ENCODE measurements at regions not wholly inside any gene's neighbourhood (a gene's known extent, or its start where the extent isn't known, plus 50 kb on each side); places are given as distances from the start of the nearest gene placed in this dataset.

DNA sequence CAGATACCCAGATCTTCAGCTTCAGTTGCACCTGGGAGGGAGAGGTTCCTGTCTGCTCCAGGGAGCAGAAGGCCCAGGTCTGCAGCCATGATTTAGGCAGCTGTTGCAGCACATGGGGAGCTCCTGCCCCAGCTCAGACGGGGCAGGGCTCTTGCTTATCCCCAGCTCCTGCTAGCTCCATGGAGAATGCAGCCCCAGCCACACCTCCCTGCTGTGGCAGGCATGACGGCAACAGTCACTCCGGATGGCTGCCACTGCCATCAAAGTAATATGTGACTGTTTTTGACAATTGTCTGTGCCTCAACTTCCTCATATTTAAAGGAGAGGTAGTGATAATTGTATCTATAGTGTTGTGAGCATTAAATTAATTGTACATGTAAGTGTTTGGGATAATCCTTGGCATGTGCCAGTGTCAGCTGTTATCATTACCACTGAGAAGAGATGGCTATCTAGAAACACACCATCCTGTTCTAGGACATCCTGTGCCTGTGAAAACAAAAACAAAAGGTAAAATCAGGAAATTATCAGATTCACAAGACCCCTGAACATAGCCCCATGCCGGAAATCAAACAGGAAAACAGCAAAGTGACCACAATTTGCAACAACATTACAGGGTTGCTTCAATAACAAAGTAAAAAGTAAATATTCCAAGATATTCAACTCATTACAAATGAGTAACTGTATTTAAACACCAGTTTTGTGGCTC is 1048.8 kb upstream of the ACO1 start:
- no peak overlapping the region for H2BK120ac ChIP-seq (ENCODE audit: low read depth, low read length)
- H3K4me3 ChIP-seq (ENCODE audit: insufficient read depth, low read depth, low read length), result no peak overlapping the region
- no TSS peak for BruUV-seq (replicated peaks)
- H3K79me1 ChIP-seq (ENCODE audit: low read depth in 1 of 2, low read length in 2 of 2), result no peaks in the 10 kb centered on the region
- dilution Hi-C loops (cut with HindIII; ENCODE audit: low sequenced_read_pairs, unreplicated experiment), result no loop called here
- DNase-seq, result no peak
- no peak overlapping the region for H3K18ac ChIP-seq (ENCODE audit: low read depth, low read length)
- ATAC-seq (ENCODE audit: low read depth), result no peak
- no peak overlapping the region for H2BK15ac ChIP-seq (ENCODE audit: low read depth, low read length)
- no peak overlapping the region for H3K9ac ChIP-seq (ENCODE audit: low read depth, low read length)
- H2BK5ac ChIP-seq (ENCODE audit: low read depth, low read length, poor library complexity, severe bottlenecking), result no peak overlapping the region
- H3K14ac ChIP-seq (replicated peaks; ENCODE audit: low read depth, low read length), result no peak overlapping the region
- ChIA-PET POLR2A (ENCODE audit: unreplicated experiment) (no interaction called here), CTCF (no interaction called here)
- H2BK20ac ChIP-seq (ENCODE audit: low read depth, low read length), result no peak overlapping the region
- no CpG with 5 or more reads among the region's 4 CpGs for WGBS, 2 experiments (ENCODE audit: extremely low coverage in 2 of 2, insufficient read length in 1 of 2)
- H3K9me1 ChIP-seq (ENCODE audit: insufficient read depth, low read length), result no peaks in the 10 kb centered on the region
- H4K91ac ChIP-seq (ENCODE audit: insufficient read depth, low read depth, low read length), result no peak overlapping the region
- no peak overlapping the region for H3K27ac ChIP-seq (ENCODE audit: insufficient read depth, low read length)
- no peaks in the 10 kb centered on the region for H3K36me3 ChIP-seq (ENCODE audit: control insufficient read depth, insufficient read depth, low read length)
- no peaks in the 10 kb centered on the region for H4K20me1 ChIP-seq (ENCODE audit: insufficient read depth, low read length)
- intact Hi-C loops (cut with micrococcal nuclease), result no loop called here
- no peaks in the 10 kb centered on the region for H3K4me1 ChIP-seq (ENCODE audit: control insufficient read depth, insufficient read depth, low read length)
- no peak overlapping the region for H3K4me2 ChIP-seq (ENCODE audit: low read depth, low read length)
- TF ChIP-seq, protein P1, sequence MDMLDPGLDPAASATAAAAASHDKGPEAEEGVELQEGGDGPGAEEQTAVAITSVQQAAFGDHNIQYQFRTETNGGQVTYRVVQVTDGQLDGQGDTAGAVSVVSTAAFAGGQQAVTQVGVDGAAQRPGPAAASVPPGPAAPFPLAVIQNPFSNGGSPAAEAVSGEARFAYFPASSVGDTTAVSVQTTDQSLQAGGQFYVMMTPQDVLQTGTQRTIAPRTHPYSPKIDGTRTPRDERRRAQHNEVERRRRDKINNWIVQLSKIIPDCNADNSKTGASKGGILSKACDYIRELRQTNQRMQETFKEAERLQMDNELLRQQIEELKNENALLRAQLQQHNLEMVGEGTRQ (IDR thresholded peaks at IDR 0.05; ENCODE audit: low read depth, low read length), result no peak
- no peak overlapping the region for H4K5ac ChIP-seq (ENCODE audit: low read depth, low read length)
- no peak overlapping the region for H4K8ac ChIP-seq (ENCODE audit: low read depth in 2 of 2, low read length in 2 of 2)
- no peak overlapping the region for H3K23ac ChIP-seq (ENCODE audit: low read depth, low read length)
- no peaks in the 10 kb centered on the region for H3K9me3 ChIP-seq (ENCODE audit: control insufficient read depth, insufficient read depth, low read length)
- no peak overlapping the region for H2AK9ac ChIP-seq (replicated peaks; ENCODE audit: low read depth, low read length, poor library complexity)
- in situ Hi-C loops (cut with MboI; ENCODE audit: low sequenced_read_pairs), result no loop called here
- no peak overlapping the region for H2AK5ac ChIP-seq (ENCODE audit: low read depth, low read length)
- H2AFZ ChIP-seq (replicated peaks; ENCODE audit: low read length, poor library complexity), result no peak overlapping the region
- no peak overlapping the region for H3K56ac ChIP-seq (ENCODE audit: extremely low read depth, insufficient read depth, low read length)
- H3K4ac ChIP-seq (ENCODE audit: low read depth, low read length), result no peak overlapping the region
- no peaks in the 10 kb centered on the region for H3K27me3 ChIP-seq (ENCODE audit: control insufficient read depth, insufficient read depth, low read length)
